Bronchial epithelial cell (primary cell): ENCODE measurements at regions not wholly inside any gene's neighbourhood (a gene's known extent, or its start where the extent isn't known, plus 50 kb on each side); places are given as distances from the start of the nearest gene placed in this dataset.

Experiments
- DNase-seq: peaks from one replicate; pipeline ENCODE4 v3.0.0-alpha.2; 2010; ENCODE audit warnings: low read depth
- FAIRE-seq: peaks from 2 replicates; lab custom pipeline; 2011; peaks lifted over from hg19 to GRCh38; lab: Jason Lieb, UNC
- H3K27me3 ChIP-seq: 2 replicates; pipeline ENCODE4 v1.5.1; 2011; ENCODE audit warnings: low read length; ENCODE audit not compliant: control insufficient read depth, insufficient read depth
- H3K36me3 ChIP-seq: 2 replicates; pipeline ENCODE4 v1.5.1; 2011; ENCODE audit warnings: low read length; ENCODE audit not compliant: control insufficient read depth, insufficient read depth
- H3K4me3 ChIP-seq: 2 replicates; pipeline ENCODE4 v1.5.1; 2011; ENCODE audit warnings: mild to moderate bottlenecking, low read depth, low read length, control low read depth
- TF ChIP-seq, protein P1 (sequence below): IDR thresholded peaks from 2 replicates; pipeline ENCODE4 v1.5.1; 2011; ENCODE audit warnings: mild to moderate bottlenecking, moderate library complexity, low read length, control low read depth, inconsistent platforms; ENCODE audit not compliant: insufficient read depth, severe bottlenecking

DNA sequence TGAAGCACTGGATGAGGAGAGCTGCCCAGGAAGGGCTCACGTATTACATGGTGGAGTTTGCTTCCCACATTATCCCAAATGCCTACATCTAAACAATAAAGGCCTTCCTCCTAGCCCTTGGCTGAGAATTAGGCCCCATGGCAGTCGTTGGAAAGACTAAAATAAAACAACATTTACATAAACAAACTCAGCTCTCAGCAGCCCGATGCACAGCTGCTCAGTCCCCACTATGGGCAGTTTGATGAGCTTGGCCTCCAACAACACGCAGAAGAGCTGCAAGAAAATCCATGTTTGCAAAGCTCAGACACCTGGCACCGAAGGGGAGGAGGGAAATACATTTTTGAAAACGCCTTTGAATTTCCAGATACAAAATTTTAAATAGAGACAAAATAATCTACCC, 352.4 kb downstream of the EIPR1 start:
- TF ChIP-seq, protein P1, sequence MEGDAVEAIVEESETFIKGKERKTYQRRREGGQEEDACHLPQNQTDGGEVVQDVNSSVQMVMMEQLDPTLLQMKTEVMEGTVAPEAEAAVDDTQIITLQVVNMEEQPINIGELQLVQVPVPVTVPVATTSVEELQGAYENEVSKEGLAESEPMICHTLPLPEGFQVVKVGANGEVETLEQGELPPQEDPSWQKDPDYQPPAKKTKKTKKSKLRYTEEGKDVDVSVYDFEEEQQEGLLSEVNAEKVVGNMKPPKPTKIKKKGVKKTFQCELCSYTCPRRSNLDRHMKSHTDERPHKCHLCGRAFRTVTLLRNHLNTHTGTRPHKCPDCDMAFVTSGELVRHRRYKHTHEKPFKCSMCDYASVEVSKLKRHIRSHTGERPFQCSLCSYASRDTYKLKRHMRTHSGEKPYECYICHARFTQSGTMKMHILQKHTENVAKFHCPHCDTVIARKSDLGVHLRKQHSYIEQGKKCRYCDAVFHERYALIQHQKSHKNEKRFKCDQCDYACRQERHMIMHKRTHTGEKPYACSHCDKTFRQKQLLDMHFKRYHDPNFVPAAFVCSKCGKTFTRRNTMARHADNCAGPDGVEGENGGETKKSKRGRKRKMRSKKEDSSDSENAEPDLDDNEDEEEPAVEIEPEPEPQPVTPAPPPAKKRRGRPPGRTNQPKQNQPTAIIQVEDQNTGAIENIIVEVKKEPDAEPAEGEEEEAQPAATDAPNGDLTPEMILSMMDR = no peak
- Histone ChIP-seq H3K36me3 (no peaks in the 10 kb centered on the region), H3K27me3 (no peaks in the 10 kb centered on the region), H3K4me3 (no peak overlapping the region)
- FAIRE-seq (no peak), DNase-seq (no peak)

DNA sequence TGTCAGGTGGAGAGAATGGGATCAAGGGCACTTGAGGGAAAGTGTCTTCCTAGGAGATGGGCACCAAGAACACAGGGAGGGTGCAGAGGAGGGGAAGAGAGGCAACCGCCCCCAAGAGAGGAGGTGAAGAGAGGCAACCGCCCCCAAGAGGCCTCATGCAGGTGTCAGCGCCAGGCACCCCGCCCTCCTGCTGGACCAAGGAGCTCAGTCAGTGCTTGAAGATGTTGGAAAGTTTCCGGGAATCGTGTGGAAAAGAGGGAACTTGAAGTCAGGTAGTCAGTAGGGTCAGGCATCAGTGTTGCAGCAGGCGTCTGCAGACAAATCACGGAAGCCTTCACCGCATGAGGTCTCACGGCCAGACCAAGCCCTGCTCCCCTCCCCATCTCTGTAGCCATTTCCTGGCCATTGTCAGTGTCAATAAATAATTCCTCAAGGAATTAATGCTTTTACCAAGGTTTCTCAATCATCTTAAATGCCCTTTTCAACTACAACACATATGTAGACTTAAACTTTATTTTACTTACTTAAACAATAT, 353.1 kb downstream of the EIPR1 start:
- DNase-seq = no peak
- TF ChIP-seq, protein P1 = no peak
- Histone ChIP-seq H3K36me3 (no peaks in the 10 kb centered on the region), H3K4me3 (no peak overlapping the region), H3K27me3 (no peaks in the 10 kb centered on the region)
- FAIRE-seq = no peak

DNA sequence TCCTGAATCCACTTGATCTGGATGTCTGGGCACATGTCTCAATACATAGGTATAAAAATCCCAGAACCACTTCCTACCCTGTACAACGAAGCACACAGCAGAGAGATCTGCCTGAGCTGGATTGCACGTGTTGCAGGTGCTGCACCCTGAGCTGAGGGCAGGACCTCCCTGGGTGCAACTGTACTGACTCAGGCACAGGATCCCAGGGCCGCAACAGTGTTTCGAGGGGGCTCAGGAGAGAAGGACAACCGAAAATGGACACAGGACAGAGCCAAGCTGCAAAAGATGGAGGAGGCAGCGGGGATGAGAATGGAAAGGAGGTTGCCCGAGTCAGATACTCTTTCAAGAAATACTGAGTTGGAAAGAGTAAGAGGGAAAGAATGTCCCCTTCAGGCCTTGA, 354.1 kb downstream of the EIPR1 start:
- FAIRE-seq (no peak), DNase-seq (no peak)
- no peak overlapping the region for H3K4me3 ChIP-seq
- TF ChIP-seq, protein P1 = no peak
- no peaks in the 10 kb centered on the region for H3K27me3 ChIP-seq
- no peaks in the 10 kb centered on the region for H3K36me3 ChIP-seq

DNA sequence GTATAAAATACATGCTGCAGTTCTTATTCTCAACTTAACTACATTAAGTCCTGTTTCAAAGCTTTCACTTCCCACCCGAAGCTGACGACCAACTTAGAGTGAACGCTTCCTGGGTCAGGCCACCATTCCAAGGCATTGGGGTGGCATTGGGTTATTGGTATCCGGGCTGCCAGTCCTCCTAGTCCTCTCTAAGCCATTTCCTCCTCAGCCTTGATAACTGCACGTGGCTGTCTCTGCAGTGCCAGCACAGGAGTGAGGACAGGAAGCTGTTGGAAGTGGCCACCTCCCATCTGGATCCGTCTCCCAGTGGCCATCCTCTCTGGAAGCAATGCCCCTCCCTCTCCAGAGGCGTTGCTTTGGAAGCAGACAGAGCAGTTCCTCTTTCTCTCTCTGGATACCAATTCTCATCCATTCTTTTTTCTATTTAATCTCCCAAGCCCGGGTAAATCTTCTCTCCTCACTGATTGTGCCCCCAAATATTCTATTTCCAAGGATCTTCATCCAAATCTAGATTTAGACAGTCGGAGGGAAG, 354.7 kb downstream of the EIPR1 start:
- FAIRE-seq (no peak), DNase-seq (no peak)
- no peak overlapping the region for H3K4me3 ChIP-seq
- TF ChIP-seq, protein P1 = no peak
- H3K36me3 ChIP-seq = no peaks in the 10 kb centered on the region
- no peaks in the 10 kb centered on the region for H3K27me3 ChIP-seq

DNA sequence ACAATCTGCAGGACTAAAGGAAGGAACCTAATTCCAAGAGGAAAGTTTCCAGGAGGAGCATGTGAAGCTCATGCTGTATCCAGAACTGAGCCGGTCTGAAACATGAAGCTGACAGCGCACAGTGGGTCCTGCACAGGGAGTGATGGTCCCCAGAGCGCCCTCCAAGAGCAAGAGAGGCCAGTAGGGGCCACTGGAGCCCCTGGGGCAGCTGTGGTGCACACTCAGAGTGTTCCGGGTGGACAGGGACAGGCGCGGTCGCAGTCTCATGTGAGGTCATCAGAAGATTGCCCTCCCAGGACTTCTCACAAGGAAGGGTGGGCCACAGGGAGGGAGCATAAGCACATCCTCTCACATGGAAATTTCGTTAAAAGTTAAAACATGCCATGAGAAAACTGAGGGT, 355.9 kb downstream of the EIPR1 start:
- FAIRE-seq (no peak), DNase-seq (no peak)
- no peak overlapping the region for H3K4me3 ChIP-seq
- TF ChIP-seq, protein P1 = no peak
- no peaks in the 10 kb centered on the region for H3K36me3 ChIP-seq
- no peaks in the 10 kb centered on the region for H3K27me3 ChIP-seq

DNA sequence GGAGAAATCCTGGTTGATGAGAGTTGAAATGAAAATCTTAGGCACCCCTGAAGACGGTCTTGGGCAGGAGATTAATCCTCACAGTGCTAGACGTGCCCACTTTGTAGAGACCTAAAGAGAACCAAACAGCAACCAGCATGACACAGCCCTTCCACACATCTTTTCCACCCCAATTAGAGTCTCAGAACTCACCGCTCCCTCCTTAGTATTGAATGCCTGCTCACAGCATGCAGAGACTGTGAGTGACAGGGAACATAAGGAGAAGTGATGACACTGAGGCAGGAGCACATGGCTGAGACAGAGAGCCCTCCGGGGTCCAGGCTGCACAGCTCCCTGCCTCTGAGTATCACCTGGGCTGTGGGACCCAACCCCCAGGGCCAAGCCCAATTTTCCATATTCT, 367.6 kb downstream of the EIPR1 start:
- Histone ChIP-seq H3K36me3 (no peaks in the 10 kb centered on the region), H3K4me3 (no peak overlapping the region), H3K27me3 (no peaks in the 10 kb centered on the region)
- FAIRE-seq (no peak), DNase-seq (no peak)
- TF ChIP-seq, protein P1 = no peak
